AG09319 (cell line): ENCODE measurements at regions not wholly inside any gene's neighbourhood (a gene's known extent, or its start where the extent isn't known, plus 50 kb on each side); places are given as distances from the start of the nearest gene placed in this dataset.
A peak's percentile ranks its signal among the peaks of the same experiment; 100 is the strongest.

Experiments used
- DNase-seq: peaks from one replicate; pipeline ENCODE4 v3.0.0-alpha.2; 2010; ENCODE audit warnings: low read depth; ENCODE audit errors: extremely low read depth
- CTCF ChIP-seq: IDR thresholded peaks from 2 replicates; pipeline ENCODE4 v1.5.1; 2011; ENCODE audit warnings: low read depth, mild to moderate bottlenecking, inconsistent platforms, low read length, moderate library complexity

- no peak for TF ChIP-seq CTCF
Measured at GRCh38 chr6:90372450-90372849, 75.8 kb upstream of the BACH2 start.

GRCh38 chr6:90370493-90370959, 73.9 kb upstream of the BACH2 start:
- no peak for DNase-seq
- TF ChIP-seq CTCF: no peak

More at GRCh38 chr6:90372450-90372849, 75.8 kb upstream of the BACH2 start:
- DNase-seq: no peak

- no peak for DNase-seq
- no peak for TF ChIP-seq CTCF
Measured at GRCh38 chr6:90369651-90370050, 73.0 kb upstream of the BACH2 start.

- TF ChIP-seq CTCF: no peak
- peak; percentile 98 for DNase-seq
Measured at GRCh38 chr6:90369024-90369519, 72.4 kb upstream of the BACH2 start.

GRCh38 chr6:90368601-90369000, 72.0 kb upstream of the BACH2 start:
- no peak for DNase-seq
- TF ChIP-seq CTCF: no peak

- no peak for TF ChIP-seq CTCF
- DNase-seq: no peak
Measured at GRCh38 chr6:90368001-90368400, 71.4 kb upstream of the BACH2 start.

- TF ChIP-seq CTCF: no peak
- DNase-seq: no peak
Measured at GRCh38 chr6:90365565-90366219, 69.0 kb upstream of the BACH2 start.
